Activated T-helper 1 cell treated with anti-CD3 and anti-CD28 coated beads, Interleukin-12 subunit alpha, Interleukin-12 subunit beta, Interleukin-2, Interleukin-4 antibody, amounts not matched to agents 30 ng/mL and 10 ng/mL and 1 ng/mL, durations not matched to agents 14 hours and 24 hours and 36 hours (primary cell): ENCODE measurements at regions not wholly inside any gene's neighbourhood (a gene's known extent, or its start where the extent isn't known, plus 50 kb on each side); places are given as distances from the start of the nearest gene placed in this dataset.

Experiments used
- DNase-seq: peaks from one replicate; pipeline ENCODE4 v3.0.0; 2021; ENCODE audit warnings: low spot score
- H3K27ac Mint-ChIP-seq: one replicate; pipeline ENCODE4 v1.8.0; 2021; ENCODE audit warnings: mild to moderate bottlenecking, mixed read lengths
- H3K27me3 Mint-ChIP-seq: one replicate; pipeline ENCODE4 v1.8.0; 2022; ENCODE audit warnings: mild to moderate bottlenecking, moderate library complexity, mixed read lengths; ENCODE audit not compliant: insufficient read depth
- H3K36me3 Mint-ChIP-seq: one replicate; pipeline ENCODE4 v1.8.0; 2021; ENCODE audit warnings: low read depth, mixed read lengths
- H3K4me1 Mint-ChIP-seq: one replicate; pipeline ENCODE4 v1.8.0; 2021; ENCODE audit warnings: low read depth, mixed read lengths
- H3K4me3 Mint-ChIP-seq: one replicate; pipeline ENCODE4 v1.8.0; 2021; ENCODE audit warnings: mild to moderate bottlenecking, moderate library complexity, mixed read lengths
- H3K9me3 Mint-ChIP-seq: one replicate; pipeline ENCODE4 v1.8.0; 2021; ENCODE audit warnings: mixed read lengths
- intact Hi-C: fragments of 100-400 bp; cut with micrococcal nuclease; formaldehyde crosslinking; loops from one replicate; pipeline ENCODE4 v1.15.1; 2024

DNA sequence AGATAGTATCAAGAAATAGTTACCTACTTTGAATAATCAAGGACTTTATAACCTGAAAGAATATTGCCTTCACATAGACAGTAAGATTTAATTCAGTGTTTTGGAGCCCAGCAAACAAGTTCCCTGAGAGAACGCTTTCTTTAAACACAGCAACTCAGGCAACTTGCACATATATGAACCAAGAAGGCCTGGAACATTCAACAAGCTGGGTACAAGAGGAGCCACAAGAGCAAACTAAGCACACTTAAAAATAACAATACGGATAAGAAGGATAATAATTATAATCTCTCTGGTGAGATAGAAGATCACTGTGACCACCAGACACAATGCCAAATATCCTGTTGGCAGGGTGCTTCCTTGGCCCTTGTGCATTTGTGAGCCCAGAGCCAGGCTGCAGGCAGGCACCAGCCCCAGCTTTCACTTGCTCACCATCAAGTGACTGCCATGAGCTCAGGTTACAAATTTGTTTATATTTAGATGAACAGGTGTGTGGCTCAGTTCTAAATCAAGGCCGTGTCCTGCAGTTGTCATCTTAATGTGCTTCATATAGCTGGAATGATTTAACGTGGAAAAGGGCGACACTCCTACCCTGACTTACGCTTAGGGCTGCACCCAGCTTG lies 446.6 kb downstream of the IRS1 start:
- Mint-ChIP-seq H3K4me1 (no peaks in the 10 kb centered on the region), H3K27me3 (no peaks in the 10 kb centered on the region), H3K27ac (no peak overlapping the region), H3K36me3 (no peaks in the 10 kb centered on the region), H3K4me3 (no peak overlapping the region), H3K9me3 (no peaks in the 10 kb centered on the region)
- intact Hi-C loops, result no loop called here
- DNase-seq, result no peak

DNA sequence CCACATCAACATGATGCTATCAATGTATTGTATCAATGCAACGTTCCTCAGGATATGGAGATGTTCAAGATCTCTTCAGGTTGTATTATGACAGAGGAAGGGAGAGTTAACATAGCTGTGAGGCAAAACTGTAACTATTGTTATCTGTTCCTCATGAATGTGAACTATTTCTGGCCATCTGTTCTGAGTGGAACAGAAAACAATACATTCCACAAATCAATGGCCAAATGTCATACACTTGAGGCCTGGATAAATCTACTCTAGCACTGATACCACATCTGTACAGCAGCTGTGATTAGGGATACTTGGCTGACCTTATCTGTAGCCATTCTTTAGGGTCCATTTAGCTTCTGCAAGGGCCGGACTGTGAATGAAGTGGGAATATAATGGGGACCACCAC lies 447.9 kb downstream of the IRS1 start:
- Mint-ChIP-seq H3K36me3 (no peaks in the 10 kb centered on the region), H3K27me3 (no peaks in the 10 kb centered on the region), H3K4me3 (no peak overlapping the region), H3K27ac (no peak overlapping the region), H3K9me3 (no peaks in the 10 kb centered on the region), H3K4me1 (no peaks in the 10 kb centered on the region)
- intact Hi-C loops, result no loop called here
- no peak for DNase-seq

DNA sequence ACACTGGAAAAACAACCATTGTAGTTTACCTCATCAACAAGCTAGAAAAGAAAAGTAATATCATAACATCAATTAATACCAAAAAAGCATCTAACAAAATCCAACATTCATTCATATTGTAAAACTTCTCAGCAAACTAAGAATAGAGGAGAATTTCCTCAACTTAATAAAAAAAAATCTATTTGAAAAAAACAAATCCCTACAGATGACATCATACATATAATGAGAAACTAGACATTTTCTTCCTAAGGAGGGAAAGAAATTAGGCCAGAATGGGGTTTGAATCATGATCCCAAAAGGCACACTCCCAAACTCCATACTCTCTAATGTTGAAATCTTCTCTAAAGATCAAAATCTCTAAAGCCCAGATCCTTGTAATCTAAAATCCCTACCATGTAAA lies 460.0 kb downstream of the IRS1 start:
- Mint-ChIP-seq H3K9me3 (no peaks in the 10 kb centered on the region), H3K27ac (no peak overlapping the region), H3K27me3 (peaks cover 5% of the 10 kb centered on the region), H3K4me1 (no peaks in the 10 kb centered on the region), H3K4me3 (no peak overlapping the region), H3K36me3 (no peaks in the 10 kb centered on the region)
- intact Hi-C loops, result no loop called here
- no peak for DNase-seq

DNA sequence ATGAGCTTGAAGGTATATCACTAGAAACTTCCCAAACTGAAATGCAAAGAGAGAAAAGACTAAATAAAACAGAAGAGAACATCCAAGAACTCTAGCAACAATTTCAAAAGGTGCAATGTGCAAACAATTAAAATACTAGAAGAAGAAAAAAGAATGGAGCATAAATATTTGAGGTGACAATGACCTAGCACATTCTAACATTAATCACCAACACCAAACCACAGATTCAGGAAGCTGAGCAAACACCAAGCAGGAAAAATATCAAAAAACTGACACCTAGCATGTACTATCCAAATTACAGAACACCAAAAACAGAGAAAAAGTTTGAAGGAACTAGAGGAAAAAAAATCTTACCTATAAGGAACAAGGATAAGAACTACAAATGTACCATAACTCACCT lies 460.8 kb downstream of the IRS1 start:
- Mint-ChIP-seq H3K36me3 (no peaks in the 10 kb centered on the region), H3K4me1 (no peaks in the 10 kb centered on the region), H3K27me3 (peaks cover 5% of the 10 kb centered on the region), H3K4me3 (no peak overlapping the region), H3K27ac (no peak overlapping the region), H3K9me3 (no peaks in the 10 kb centered on the region)
- no peak for DNase-seq
- intact Hi-C loops, result no loop called here

DNA sequence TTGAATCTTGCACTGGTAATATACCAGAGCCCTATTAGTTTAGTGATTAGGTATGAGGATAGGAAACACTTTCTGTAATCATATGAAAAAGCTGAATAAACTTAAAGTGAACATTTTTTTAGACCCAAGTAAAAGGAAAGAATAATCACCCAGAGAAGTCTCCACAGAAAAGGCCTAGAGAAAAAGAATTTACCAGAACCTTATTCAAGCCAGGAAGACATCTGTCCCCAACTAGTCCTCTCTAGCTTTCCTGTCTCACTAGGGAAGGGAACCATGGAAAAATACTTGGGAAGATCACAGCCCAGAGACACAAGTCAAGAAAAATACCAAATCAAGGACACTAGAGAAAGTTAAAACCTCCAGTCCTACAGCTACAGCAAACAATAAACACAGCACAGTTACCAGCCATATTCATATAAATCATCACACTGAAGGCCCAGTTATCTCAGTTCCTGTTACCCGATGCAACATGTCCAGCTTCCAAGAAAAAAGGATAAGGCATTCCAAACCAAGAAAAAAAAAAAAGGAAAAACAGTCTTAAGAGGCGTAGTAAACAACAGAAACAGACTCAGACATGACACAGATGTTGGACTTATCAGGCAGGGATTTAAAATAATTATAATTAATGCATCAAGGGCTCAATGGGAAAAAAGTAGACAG lies 461.5 kb downstream of the IRS1 start:
- Mint-ChIP-seq H3K36me3 (no peaks in the 10 kb centered on the region), H3K4me3 (no peak overlapping the region), H3K27ac (no peak overlapping the region), H3K9me3 (no peaks in the 10 kb centered on the region), H3K4me1 (no peaks in the 10 kb centered on the region), H3K27me3 (peaks cover 9% of the 10 kb centered on the region)
- intact Hi-C loops, result no loop called here
- DNase-seq, result no peak

DNA sequence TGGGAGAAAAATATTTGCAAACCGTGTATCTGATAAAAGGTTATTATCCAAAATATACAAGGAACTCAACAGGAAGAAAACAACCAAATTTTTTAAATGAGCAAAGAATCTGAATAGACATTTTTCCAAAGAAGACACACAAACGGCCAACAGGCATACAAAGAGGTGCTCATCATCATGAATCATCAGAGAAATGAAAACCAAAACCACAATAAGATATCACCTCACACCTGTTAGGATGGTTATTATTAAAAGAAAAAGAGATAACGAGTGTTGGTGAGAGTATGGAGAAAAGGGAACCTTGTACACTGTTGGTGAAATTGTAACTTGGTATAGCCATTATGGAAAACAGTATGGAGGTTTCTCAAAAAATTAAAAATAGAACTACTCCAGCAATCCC lies 463.3 kb downstream of the IRS1 start:
- no peak overlapping the region for H3K4me3 Mint-ChIP-seq
- H3K4me1 Mint-ChIP-seq, result no peaks in the 10 kb centered on the region
- DNase-seq, result no peak
- no peaks in the 10 kb centered on the region for H3K36me3 Mint-ChIP-seq
- intact Hi-C loops, result no loop called here
- peaks cover 12% of the 10 kb centered on the region for H3K27me3 Mint-ChIP-seq
- H3K9me3 Mint-ChIP-seq, result no peaks in the 10 kb centered on the region
- H3K27ac Mint-ChIP-seq, result no peak overlapping the region

DNA sequence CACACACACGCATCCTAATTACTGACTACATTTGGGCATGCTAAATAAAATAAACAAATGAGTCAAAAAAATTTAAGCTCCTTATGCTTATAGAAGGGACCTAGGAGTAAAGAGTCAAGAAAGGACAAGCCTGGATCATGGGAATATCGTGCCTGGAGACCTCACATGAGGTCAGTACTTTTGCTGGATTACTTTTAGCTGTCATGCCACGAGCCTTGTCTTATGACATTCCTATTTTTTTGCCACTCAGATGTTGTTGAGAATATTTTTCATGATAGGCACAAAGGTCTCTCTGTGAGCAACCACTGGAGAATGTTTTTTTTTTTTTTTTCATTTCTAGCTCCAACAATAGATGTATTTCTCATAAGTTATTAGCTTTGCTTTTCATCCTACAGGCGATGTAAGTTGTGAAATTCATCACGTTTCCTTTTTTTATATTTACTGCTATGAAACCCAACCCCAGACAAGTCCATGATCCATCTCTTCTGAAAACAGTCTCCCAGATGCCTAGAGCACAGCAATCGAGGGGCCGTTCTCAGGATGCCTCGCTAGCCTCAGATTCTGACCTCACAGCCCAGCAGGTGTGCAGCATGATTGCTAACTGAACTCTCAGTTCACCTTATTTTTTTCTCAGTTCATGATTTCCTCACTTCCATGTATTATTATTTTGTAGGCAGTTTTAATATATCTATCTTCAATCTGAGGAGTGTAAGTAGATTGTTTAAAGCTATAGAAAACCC lies 464.5 kb downstream of the IRS1 start:
- H3K27me3 Mint-ChIP-seq, result peaks cover 12% of the 10 kb centered on the region
- no peak overlapping the region for H3K4me3 Mint-ChIP-seq
- intact Hi-C loops, result no loop called here
- no peaks in the 10 kb centered on the region for H3K4me1 Mint-ChIP-seq
- H3K27ac Mint-ChIP-seq, result no peak overlapping the region
- DNase-seq, result no peak
- no peaks in the 10 kb centered on the region for H3K36me3 Mint-ChIP-seq
- no peaks in the 10 kb centered on the region for H3K9me3 Mint-ChIP-seq

DNA sequence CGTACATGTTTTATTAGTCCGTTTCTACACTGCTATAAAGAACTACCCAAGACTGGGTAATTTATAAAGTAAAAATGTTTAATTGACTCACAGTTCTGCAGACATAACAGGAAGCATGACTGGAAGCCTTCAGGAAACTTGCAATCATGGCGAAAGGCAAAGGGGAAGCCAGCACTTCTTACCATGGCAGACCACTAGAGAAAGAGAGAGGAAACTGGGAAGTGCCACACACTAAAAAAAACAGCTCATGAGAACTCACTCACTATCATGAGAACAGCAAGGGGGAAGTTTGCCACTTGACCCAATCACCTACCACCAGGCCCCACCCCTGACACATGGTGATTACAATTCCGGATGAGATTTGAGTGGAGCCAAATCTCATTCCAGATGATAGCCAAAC lies 466.2 kb downstream of the IRS1 start:
- intact Hi-C loops, result no loop called here
- H3K9me3 Mint-ChIP-seq, result no peaks in the 10 kb centered on the region

DNA sequence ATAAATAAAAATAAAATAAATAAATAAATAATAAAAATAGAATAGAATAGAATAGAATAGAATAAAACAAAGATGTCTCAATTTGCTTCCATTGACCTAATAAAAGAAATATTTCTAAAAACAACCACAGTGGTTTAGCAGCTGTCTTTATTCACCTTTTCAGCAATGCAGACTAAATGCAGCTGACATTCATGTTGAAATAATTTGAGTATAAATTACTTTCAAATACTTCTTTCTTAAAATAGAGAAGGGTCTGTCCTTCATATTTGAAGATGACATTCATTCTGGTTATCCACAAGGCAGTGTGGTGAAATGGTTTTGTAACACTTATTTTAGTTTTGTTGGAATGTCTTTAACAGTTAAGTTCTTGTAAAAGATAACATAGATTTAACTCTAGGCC lies 469.4 kb downstream of the IRS1 start:
- intact Hi-C loops, result no loop called here
- no peak for DNase-seq
- H3K4me1 Mint-ChIP-seq, result no peaks in the 10 kb centered on the region
- no peaks in the 10 kb centered on the region for H3K36me3 Mint-ChIP-seq
- H3K27me3 Mint-ChIP-seq, result peaks cover 6% of the 10 kb centered on the region
- no peak overlapping the region for H3K27ac Mint-ChIP-seq
- no peaks in the 10 kb centered on the region for H3K9me3 Mint-ChIP-seq
- H3K4me3 Mint-ChIP-seq, result no peak overlapping the region

More for the DNA sequence above, 466.2 kb downstream of the IRS1 start:
- Mint-ChIP-seq H3K36me3 (no peaks in the 10 kb centered on the region), H3K4me3 (no peak overlapping the region), H3K27ac (no peak overlapping the region), H3K4me1 (no peaks in the 10 kb centered on the region), H3K27me3 (peaks cover 12% of the 10 kb centered on the region)
- DNase-seq, result no peak

DNA sequence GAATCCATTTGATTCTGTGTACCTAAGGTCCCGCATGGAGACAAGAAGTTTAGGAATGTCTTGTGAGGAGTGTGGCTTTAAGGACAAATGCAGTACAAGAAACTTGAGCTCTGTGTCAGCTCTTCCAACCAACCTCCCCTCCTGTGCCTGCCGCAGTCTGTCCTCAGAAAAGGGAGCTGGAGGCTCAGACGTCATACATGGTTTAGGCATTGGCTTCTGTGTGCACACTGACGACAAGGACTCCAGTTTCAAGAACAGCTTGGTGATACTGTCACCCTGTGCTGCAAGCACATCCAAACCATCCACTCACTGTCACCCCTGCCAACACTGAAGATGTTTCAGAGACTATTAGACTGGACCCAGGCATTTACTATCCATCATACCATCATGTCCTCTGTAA lies 470.4 kb downstream of the IRS1 start:
- Mint-ChIP-seq H3K27ac (no peak overlapping the region), H3K36me3 (no peaks in the 10 kb centered on the region), H3K9me3 (no peaks in the 10 kb centered on the region), H3K4me3 (no peak overlapping the region), H3K4me1 (no peaks in the 10 kb centered on the region), H3K27me3 (peaks cover 8% of the 10 kb centered on the region)
- intact Hi-C loops, result no loop called here
- no peak for DNase-seq

DNA sequence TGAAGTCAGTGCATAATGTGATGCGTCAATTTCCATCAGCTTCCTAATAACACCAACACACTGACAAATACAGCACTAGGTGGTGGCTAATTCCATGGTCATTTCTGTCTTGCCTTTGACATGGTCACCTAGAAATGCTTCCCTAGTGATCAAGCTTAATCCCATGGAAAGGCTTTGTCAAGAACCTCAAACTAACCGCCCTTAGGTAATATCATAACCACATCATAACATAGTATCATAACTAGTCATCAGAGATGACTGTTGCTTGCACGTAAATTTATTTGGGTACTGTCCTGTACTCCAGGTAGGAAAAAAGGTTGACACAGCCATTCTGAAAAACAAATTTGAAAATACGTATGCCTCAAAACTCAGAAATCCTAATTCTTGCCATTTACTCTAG lies 471.8 kb downstream of the IRS1 start:
- no peaks in the 10 kb centered on the region for H3K36me3 Mint-ChIP-seq
- no peaks in the 10 kb centered on the region for H3K4me1 Mint-ChIP-seq
- no peak overlapping the region for H3K27ac Mint-ChIP-seq
- intact Hi-C loops, result no loop called here
- no peaks in the 10 kb centered on the region for H3K9me3 Mint-ChIP-seq
- H3K4me3 Mint-ChIP-seq, result no peak overlapping the region
- no peak for DNase-seq
- peaks cover 6% of the 10 kb centered on the region for H3K27me3 Mint-ChIP-seq

DNA sequence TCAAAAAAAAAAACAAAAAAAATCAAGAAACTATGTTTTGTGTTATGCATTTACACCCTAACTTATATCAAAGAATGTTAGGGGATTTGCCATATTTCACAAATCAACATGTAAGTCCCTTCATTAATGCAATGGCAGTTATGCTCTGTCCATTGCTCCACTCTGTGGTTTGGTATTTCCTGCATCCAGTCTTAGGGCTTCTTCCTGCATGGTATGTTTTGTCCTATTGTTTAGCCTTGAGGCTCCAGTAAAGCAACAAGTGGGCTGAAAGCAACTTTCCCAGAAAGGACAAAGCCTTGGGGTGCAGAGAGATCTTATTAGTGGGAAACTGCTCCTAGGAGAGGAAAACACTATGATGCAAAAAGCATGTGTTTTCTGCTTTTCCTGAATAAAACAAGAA lies 474.1 kb downstream of the IRS1 start:
- H3K36me3 Mint-ChIP-seq, result no peaks in the 10 kb centered on the region
- H3K4me3 Mint-ChIP-seq, result no peak overlapping the region
- no peak for DNase-seq
- H3K27ac Mint-ChIP-seq, result no peak overlapping the region
- peaks cover 4% of the 10 kb centered on the region for H3K27me3 Mint-ChIP-seq
- H3K4me1 Mint-ChIP-seq, result no peaks in the 10 kb centered on the region
- no peaks in the 10 kb centered on the region for H3K9me3 Mint-ChIP-seq
- intact Hi-C loops, result no loop called here

DNA sequence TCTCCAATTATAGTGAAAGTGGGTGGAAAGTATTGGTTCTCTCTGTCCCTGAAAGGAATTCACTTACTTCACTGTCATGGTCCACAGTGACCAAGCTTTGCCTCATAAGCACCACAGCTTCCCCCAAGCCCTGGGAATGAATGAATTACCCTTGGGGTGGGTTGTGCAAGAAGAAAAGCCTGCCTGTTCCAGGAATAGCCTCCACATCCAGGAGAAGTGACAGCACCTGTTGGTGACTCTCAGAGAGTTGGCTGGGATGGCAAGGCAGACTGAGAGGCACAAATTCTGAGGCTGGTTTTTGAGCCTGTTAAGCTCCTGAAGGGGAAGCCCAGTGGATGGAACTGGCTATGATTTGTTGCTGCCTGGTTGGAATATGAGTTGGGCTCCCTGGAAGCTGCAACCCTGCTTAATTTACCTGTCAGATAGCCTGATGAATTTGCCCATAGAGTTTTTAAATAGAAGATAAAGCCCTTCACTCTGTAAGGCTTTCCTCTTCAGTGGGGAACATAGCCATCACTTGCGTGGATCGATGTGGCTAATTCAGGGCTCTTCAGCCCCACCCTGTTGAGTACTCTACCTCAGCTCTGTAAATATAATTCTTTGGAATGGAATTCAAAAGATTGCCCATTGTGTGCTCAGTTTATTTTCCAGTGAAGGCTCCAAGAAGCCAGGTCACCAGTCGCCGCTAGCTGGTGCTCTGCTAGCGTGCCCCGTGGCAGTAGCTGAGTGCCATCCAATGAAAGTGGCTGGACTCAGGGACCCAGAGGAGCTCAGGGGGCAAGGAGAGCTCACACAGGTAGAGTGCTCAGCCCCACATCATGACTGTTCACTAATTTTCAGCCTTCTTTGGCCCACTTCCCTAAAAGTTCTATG lies 479.3 kb downstream of the IRS1 start:
- H3K27ac Mint-ChIP-seq, result no peak overlapping the region
- H3K36me3 Mint-ChIP-seq, result no peaks in the 10 kb centered on the region
- H3K9me3 Mint-ChIP-seq, result no peaks in the 10 kb centered on the region
- DNase-seq, result no peak
- H3K4me3 Mint-ChIP-seq, result no peak overlapping the region
- no peaks in the 10 kb centered on the region for H3K4me1 Mint-ChIP-seq
- intact Hi-C loops, result no loop called here
- H3K27me3 Mint-ChIP-seq, result peaks cover 9% of the 10 kb centered on the region
